H9 (cell line): ENCODE measurements at regions not wholly inside any gene's neighbourhood (a gene's known extent, or its start where the extent isn't known, plus 50 kb on each side); places are given as distances from the start of the nearest gene placed in this dataset.
A peak's percentile ranks its signal among the peaks of the same experiment; 100 is the strongest.

Source experiments
- DNase-seq: peaks from one replicate; pipeline ENCODE4 v3.0.0-alpha.2; 2017
- H2AFZ ChIP-seq: one replicate; pipeline ENCODE4 v1.6.1; 2013; ENCODE audit warnings: mild to moderate bottlenecking, low read length, control low read depth, moderate library complexity
- H2AK5ac ChIP-seq: 2 replicates; pipeline ENCODE4 v1.6.1; 2013; ENCODE audit warnings: low read length, control low read depth, mixed read lengths; ENCODE audit not compliant: insufficient read length
- H2BK120ac ChIP-seq: one replicate; pipeline ENCODE4 v1.6.1; 2013; ENCODE audit warnings: low read depth, mild to moderate bottlenecking, low read length, control low read depth, inconsistent platforms; ENCODE audit not compliant: poor library complexity, severe bottlenecking
- H2BK12ac ChIP-seq: 2 replicates; pipeline ENCODE4 v1.6.1; 2013; ENCODE audit warnings: low read length, control low read depth, mixed read lengths, low read depth; ENCODE audit not compliant: insufficient read length
- H2BK15ac ChIP-seq: 2 replicates; pipeline ENCODE4 v1.6.1; 2013; ENCODE audit warnings: low read depth, low read length, control low read depth
- H2BK20ac ChIP-seq: one replicate; pipeline ENCODE4 v1.6.1; 2013; ENCODE audit warnings: low read depth, mild to moderate bottlenecking, low read length, control low read depth, inconsistent platforms; ENCODE audit not compliant: poor library complexity, severe bottlenecking
- H2BK5ac ChIP-seq: 2 replicates; pipeline ENCODE4 v1.6.1; 2013; ENCODE audit warnings: low read length, control low read depth, mixed read lengths; ENCODE audit not compliant: insufficient read length
- H3K14ac ChIP-seq: 2 replicates; pipeline ENCODE4 v1.6.1; 2013; ENCODE audit warnings: low read length, control low read depth; ENCODE audit not compliant: insufficient read depth
- H3K18ac ChIP-seq: 2 replicates; pipeline ENCODE4 v1.6.1; 2013; ENCODE audit warnings: low read depth, mild to moderate bottlenecking, mixed read lengths, low read length, control low read depth; ENCODE audit not compliant: insufficient read length
- H3K23ac ChIP-seq: 2 replicates; pipeline ENCODE4 v1.6.1; 2013; ENCODE audit warnings: low read length, control low read depth, mixed read lengths, low read depth; ENCODE audit not compliant: insufficient read length
- H3K23me2 ChIP-seq: 2 replicates; pipeline ENCODE4 v1.6.1; 2013; ENCODE audit warnings: low read depth, mild to moderate bottlenecking, mixed read lengths, low read length, control low read depth; ENCODE audit not compliant: insufficient read length, poor library complexity, severe bottlenecking
- H3K27ac ChIP-seq: 2 replicates; pipeline ENCODE4 v1.5.1; 2013; ENCODE audit warnings: low read length, control low read depth, mixed read lengths, low read depth; ENCODE audit not compliant: insufficient read length
- H3K27me3 ChIP-seq: 2 replicates; pipeline ENCODE4 v1.6.1; 2013; ENCODE audit warnings: low read length, control low read depth, inconsistent platforms; ENCODE audit not compliant: insufficient read depth
- H3K4ac ChIP-seq: 2 replicates; pipeline ENCODE4 v1.6.1; 2013; ENCODE audit warnings: low read depth, mild to moderate bottlenecking, control low read depth, inconsistent platforms, low read length, moderate library complexity
- H3K4me1 ChIP-seq: 2 replicates; pipeline ENCODE4 v1.6.1; 2013; ENCODE audit warnings: low read length, control low read depth, inconsistent platforms; ENCODE audit not compliant: insufficient read depth
- H3K4me2 ChIP-seq: 2 replicates; pipeline ENCODE4 v1.6.1; 2013; ENCODE audit warnings: low read length, control low read depth, mixed read lengths; ENCODE audit not compliant: insufficient read length, insufficient read depth
- H3K56ac ChIP-seq: 2 replicates; pipeline ENCODE4 v1.6.1; 2013; ENCODE audit warnings: low read depth, mild to moderate bottlenecking, mixed read lengths, low read length, control low read depth; ENCODE audit not compliant: insufficient read length
- H3K79me1 ChIP-seq: 2 replicates; pipeline ENCODE4 v1.6.1; 2013; ENCODE audit warnings: low read depth, mild to moderate bottlenecking, moderate library complexity, low read length, control low read depth, inconsistent platforms; ENCODE audit not compliant: insufficient read depth, poor library complexity, severe bottlenecking
- H3K79me2 ChIP-seq: 2 replicates; pipeline ENCODE4 v1.6.1; 2013; ENCODE audit warnings: low read length, control low read depth, inconsistent platforms; ENCODE audit not compliant: insufficient read depth
- H3K9ac ChIP-seq: 2 replicates; pipeline ENCODE4 v1.6.1; 2013; ENCODE audit warnings: low read length, control low read depth, mixed read lengths; ENCODE audit not compliant: insufficient read length; ENCODE audit errors: extremely low read depth
- H3K9me3 ChIP-seq: one replicate; pipeline ENCODE4 v1.6.1; 2013; ENCODE audit warnings: low read depth, low read length, inconsistent platforms; ENCODE audit not compliant: control insufficient read depth
- H3T11ph ChIP-seq: one replicate; pipeline ENCODE4 v1.6.1; 2013; ENCODE audit warnings: mild to moderate bottlenecking, low read length, control low read depth, inconsistent platforms
- H4K20me1 ChIP-seq: one replicate; pipeline ENCODE4 v1.6.1; 2013; ENCODE audit not compliant: control insufficient read depth, insufficient read length, insufficient read depth
- H4K5ac ChIP-seq: 2 replicates; pipeline ENCODE4 v1.6.1; 2013; ENCODE audit warnings: low read depth, mild to moderate bottlenecking, mixed read lengths, low read length, control low read depth; ENCODE audit not compliant: insufficient read length
- H4K8ac ChIP-seq: replicated peaks from 2 replicates; pipeline ENCODE4 v1.6.1; 2013; ENCODE audit warnings: low read length, control low read depth, mixed read lengths, low read depth; ENCODE audit not compliant: insufficient read length
- H4K91ac ChIP-seq: 2 replicates; pipeline ENCODE4 v1.6.1; 2013; ENCODE audit warnings: low read depth, mild to moderate bottlenecking, moderate library complexity, mixed read lengths, low read length, control low read depth; ENCODE audit not compliant: insufficient read length
- H3K27ac Mint-ChIP-seq, 3 experiments: 2 replicates in 2 of 3; 3 replicates in 1 of 3; pipeline ENCODE4 v1.8.0; 2020 to 2021; ENCODE audit warnings: mixed read lengths in 3 of 3, mild to moderate bottlenecking in 1 of 3, moderate library complexity in 1 of 3
- H3K27me3 Mint-ChIP-seq: 2 replicates; pipeline ENCODE4 v1.8.0; 2021; ENCODE audit warnings: low read depth, mild to moderate bottlenecking, moderate library complexity, mixed read lengths
- H3K36me3 Mint-ChIP-seq, 3 experiments: 2 replicates in 2 of 3; 3 replicates in 1 of 3; pipeline ENCODE4 v1.8.0; 2020 to 2021; ENCODE audit warnings: low read depth in 3 of 3, mixed read lengths in 3 of 3; ENCODE audit not compliant: insufficient read depth in 1 of 3
- H3K4me1 Mint-ChIP-seq, 2 experiments: 2 replicates each; pipeline ENCODE4 v1.8.0; 2020; ENCODE audit warnings: mixed read lengths in 2 of 2
- H3K4me3 Mint-ChIP-seq, 2 experiments: 2 replicates in 1 of 2; 3 replicates in 1 of 2; pipeline ENCODE4 v1.8.0; 2020 to 2021; ENCODE audit warnings: mild to moderate bottlenecking in 2 of 2, mixed read lengths in 2 of 2, moderate library complexity in 1 of 2
- H3K9me3 Mint-ChIP-seq, 2 experiments: 2 replicates in 1 of 2; 3 replicates in 1 of 2; pipeline ENCODE4 v1.8.0; 2020; ENCODE audit warnings: mild to moderate bottlenecking in 2 of 2, mixed read lengths in 2 of 2, moderate library complexity in 1 of 2
- CTCF ChIP-seq: fragments of 200-600 bp; sonication (generic); conservative IDR thresholded peaks from 3 replicates; pipeline ENCODE4 v1.8.0; 2021; ENCODE audit warnings: antibody characterized with exemption, mild to moderate bottlenecking
- WGBS: extraction: QIAGEN DNeasy Blood & Tissue Kit; methylation state at CpG from one replicate; pipeline ENCODE4 v1.1.7; 2013; ENCODE audit warnings: missing lambda C conversion rate, low lambda C conversion rate, mixed read lengths; ENCODE audit not compliant: insufficient read length; ENCODE audit errors: extremely low coverage; 5-methylcytosine and 5-hydroxymethylcytosine counted together

DNA sequence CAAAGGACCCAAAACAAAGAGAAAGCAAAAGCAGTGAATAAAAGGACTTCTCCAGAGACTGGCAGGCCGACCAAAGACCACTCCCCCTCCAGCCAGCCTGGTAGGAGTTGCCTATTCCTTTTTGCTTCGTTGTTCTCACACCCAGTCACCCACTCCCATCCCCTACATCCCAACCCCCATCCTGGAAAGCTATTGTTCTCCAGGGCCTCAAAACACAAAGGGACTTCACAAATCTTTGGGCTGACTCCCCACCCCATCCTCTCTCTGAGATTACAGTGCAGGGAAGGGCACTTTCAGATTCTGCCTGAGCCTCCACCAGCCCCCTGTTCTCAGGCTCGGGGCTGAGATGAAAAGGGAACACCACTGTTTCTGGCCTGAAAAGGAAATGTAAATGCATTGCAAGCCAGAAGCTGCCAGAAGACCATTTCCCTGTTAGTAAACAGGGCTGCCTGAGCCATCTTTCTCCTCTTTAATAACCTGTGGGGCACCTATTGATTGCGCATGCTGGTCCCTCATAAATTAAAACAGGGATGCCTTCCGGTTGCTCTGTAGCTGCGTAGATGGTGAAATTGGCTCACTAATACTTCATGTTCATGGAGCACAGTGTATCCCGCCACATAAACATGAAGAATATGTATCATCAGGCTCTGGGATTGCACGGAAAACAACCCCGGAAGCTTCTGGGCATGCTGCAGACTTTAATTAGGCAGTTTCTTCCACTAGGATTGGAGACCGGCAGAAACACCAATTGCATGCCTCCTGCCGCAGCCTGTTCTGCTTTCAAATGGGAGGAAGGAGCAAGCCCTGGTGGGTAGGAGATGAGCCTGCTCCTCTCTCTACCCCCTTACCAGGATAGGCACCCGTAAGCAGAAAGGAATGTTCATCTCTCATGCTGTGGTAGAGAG lies 130.3 kb upstream of the FUT8 start:
- Histone ChIP-seq H3K9me3 (no peaks in the 10 kb centered on the region), H3K27me3 (no peaks in the 10 kb centered on the region), H4K20me1 (no peaks in the 10 kb centered on the region), H3K4me1 (peaks cover 11% of the 10 kb centered on the region; the same call in 1 of the 2 replicates), H2BK15ac (no peak overlapping the region), H3K79me2 (no peaks in the 10 kb centered on the region), H4K8ac (no peak overlapping the region), H2AFZ (no peak overlapping the region), H3K56ac (no peak overlapping the region), H3K23me2 (peaks cover 7% of the 10 kb centered on the region), H3K18ac (peak overlapping the region; percentile 54), H4K91ac (no peak overlapping the region), H2BK20ac (no peak overlapping the region), H4K5ac (peak overlapping the region; percentile 61), H3K4ac (no peak overlapping the region), H3K27ac (no peak overlapping the region), H2BK5ac (no peak overlapping the region), H3K14ac (peak overlapping the region; percentile 92), H2BK120ac (no peak overlapping the region), H3K79me1 (no peaks in the 10 kb centered on the region), H2AK5ac (no peak overlapping the region), H3T11ph (no peak overlapping the region), H3K9ac (peak overlapping the region; percentile 18), H3K23ac (no peak overlapping the region), H2BK12ac (no peak overlapping the region), H3K4me2 (peak overlapping the region; percentile 39)
- peaks cover 2% of the 10 kb centered on the region; the same call in 1 of the 2 replicates for H3K27me3 Mint-ChIP-seq
- H3K27ac Mint-ChIP-seq: peak overlapping the region; percentile 57 to 99 (median 92)
- peaks cover 0 to 11% (median 6%) of the 10 kb centered on the region in 3 experiments; a peak in 5 of 7 replicates for H3K36me3 Mint-ChIP-seq
- WGBS: no CpG with 5 or more reads among the region's 12 CpGs
- peak overlapping the region; percentile 31 to 70 for H3K4me3 Mint-ChIP-seq
- peaks cover 6 to 11% of the 10 kb centered on the region in 2 experiments; a peak in 4 of 5 replicates for H3K9me3 Mint-ChIP-seq
- TF ChIP-seq CTCF: no peak
- H3K4me1 Mint-ChIP-seq: peaks cover 27 to 45% of the 10 kb centered on the region in 2 experiments
- DNase-seq: peak; percentile 81
